SU-DHL-6 (cell line): ENCODE measurements at regions not wholly inside any gene's neighbourhood (a gene's known extent, or its start where the extent isn't known, plus 50 kb on each side); places are given as distances from the start of the nearest gene placed in this dataset.

Source experiments
- EZH2phosphoT487 ChIP-seq: fragments of 200-600 bp; sonication (generic), shearing (Covaris generic); conservative IDR thresholded peaks from 2 replicates; pipeline ENCODE4 v1.6.1; 2018; ENCODE audit warnings: mild to moderate bottlenecking, antibody characterized with exemption, low read length, moderate library complexity, mixed read lengths
- TF ChIP-seq, protein P1 (sequence below): fragments of 200-600 bp; sonication (generic); IDR thresholded peaks from one replicate; pipeline ENCODE4 v1.5.1; 2017; ENCODE audit warnings: antibody characterized with exemption, mild to moderate bottlenecking, low read length, moderate library complexity; ENCODE audit not compliant: insufficient read depth, poor library complexity, severe bottlenecking

DNA sequence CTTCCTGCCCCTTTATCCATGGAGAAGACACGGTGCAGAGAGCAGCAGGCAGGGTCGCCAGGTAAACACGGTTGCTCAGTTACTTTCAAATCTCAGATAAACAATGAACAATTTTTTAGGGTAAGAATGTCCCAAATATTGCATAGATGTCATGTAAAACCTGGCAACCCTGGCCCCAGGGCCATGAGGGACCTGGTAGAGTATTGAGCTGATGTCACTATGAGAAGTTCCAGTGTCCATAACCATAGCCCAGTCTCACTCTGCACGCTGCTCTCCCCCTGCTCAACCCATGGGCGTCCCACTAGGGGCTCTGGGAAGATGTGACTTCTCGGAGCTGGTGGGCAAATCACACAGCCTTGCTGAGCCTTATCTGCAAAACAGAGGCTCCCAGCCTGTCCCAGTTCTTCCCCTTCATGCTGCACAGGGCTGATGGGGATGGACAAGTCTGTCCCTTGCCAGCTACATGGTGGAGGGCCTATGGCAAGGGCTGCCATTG lies 71.3 kb upstream of the TOP1 start:
- TF ChIP-seq, protein P1, sequence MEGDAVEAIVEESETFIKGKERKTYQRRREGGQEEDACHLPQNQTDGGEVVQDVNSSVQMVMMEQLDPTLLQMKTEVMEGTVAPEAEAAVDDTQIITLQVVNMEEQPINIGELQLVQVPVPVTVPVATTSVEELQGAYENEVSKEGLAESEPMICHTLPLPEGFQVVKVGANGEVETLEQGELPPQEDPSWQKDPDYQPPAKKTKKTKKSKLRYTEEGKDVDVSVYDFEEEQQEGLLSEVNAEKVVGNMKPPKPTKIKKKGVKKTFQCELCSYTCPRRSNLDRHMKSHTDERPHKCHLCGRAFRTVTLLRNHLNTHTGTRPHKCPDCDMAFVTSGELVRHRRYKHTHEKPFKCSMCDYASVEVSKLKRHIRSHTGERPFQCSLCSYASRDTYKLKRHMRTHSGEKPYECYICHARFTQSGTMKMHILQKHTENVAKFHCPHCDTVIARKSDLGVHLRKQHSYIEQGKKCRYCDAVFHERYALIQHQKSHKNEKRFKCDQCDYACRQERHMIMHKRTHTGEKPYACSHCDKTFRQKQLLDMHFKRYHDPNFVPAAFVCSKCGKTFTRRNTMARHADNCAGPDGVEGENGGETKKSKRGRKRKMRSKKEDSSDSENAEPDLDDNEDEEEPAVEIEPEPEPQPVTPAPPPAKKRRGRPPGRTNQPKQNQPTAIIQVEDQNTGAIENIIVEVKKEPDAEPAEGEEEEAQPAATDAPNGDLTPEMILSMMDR, result no peak
- no peak for TF ChIP-seq EZH2phosphoT487
